ENCODE measurements at regions not wholly inside any gene's neighbourhood (a gene's known extent, or its start where the extent isn't known, plus 50 kb on each side); places are given as distances from the start of the nearest gene placed in this dataset.

DNA sequence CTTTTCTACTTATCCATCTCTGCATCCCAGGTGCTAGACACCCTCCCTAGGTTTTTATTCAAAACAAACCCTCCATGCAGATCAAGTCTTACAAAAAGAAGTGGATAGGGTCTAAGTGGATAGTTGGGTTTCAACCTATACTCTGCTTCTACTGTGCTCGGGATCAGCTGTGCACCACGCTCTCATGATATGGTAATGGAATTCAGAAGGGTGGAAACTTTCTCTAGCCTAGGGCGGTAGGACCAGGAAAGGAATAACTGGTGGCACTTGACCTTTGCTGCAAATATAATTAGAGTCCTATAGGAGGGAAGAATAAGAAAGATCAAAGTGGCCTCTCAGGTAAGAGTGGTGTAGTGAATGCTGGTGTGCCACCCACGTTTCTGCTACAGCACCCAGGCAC, 272.9 kb downstream of the GPD2 start:
- H3K4me3 ChIP-seq (ENCODE audit: insufficient read depth, low read depth, low read length): no peak overlapping the region
- H3K9me3 ChIP-seq (ENCODE audit: control insufficient read depth, low read length): no peaks in the 10 kb centered on the region
- no peaks in the 10 kb centered on the region for H3K36me3 ChIP-seq (ENCODE audit: control insufficient read depth, insufficient read depth, low read length)
- no peak overlapping the region for H3K27ac ChIP-seq (ENCODE audit: insufficient read depth, low read depth, low read length, poor library complexity, severe bottlenecking)
- H3K4me1 ChIP-seq (ENCODE audit: control insufficient read depth, insufficient read depth, low read length): no peaks in the 10 kb centered on the region
- no peaks in the 10 kb centered on the region for H3K27me3 ChIP-seq (ENCODE audit: control insufficient read depth, insufficient read depth, low read length, poor library complexity, severe bottlenecking)
- WGBS, 2 experiments: 94 to 95% methylated on average over 4 of the region's 4 CpGs

DNA sequence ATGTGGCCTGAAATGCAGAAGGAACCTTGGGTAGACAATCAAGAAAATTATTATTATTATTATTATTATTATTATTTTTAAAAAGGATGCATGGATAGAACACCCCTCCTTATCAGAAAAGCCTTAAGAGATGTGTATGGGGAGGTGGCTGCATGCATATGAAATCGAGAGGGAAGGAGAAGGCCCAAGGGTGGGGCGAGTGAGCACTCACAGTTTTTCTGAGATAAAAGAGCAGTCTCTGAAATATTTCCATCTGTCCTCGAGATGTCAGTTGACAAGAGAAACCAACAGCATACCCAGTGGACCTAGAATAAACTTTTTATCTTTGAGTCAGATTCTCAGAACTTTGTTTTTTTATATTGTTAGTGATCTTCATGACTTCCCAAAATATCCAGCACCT, 282.9 kb downstream of the GPD2 start:
- Histone ChIP-seq H3K27me3 (ENCODE audit: control insufficient read depth, insufficient read depth, low read length, poor library complexity, severe bottlenecking) (no peaks in the 10 kb centered on the region), H3K36me3 (ENCODE audit: control insufficient read depth, insufficient read depth, low read length) (no peaks in the 10 kb centered on the region), H3K9me3 (ENCODE audit: control insufficient read depth, low read length) (no peaks in the 10 kb centered on the region), H3K27ac (ENCODE audit: insufficient read depth, low read depth, low read length, poor library complexity, severe bottlenecking) (no peak overlapping the region), H3K4me1 (ENCODE audit: control insufficient read depth, insufficient read depth, low read length) (no peaks in the 10 kb centered on the region), H3K4me3 (ENCODE audit: insufficient read depth, low read depth, low read length) (no peak overlapping the region)
- 75 to 87% methylated on average over 3 of the region's 3 CpGs for WGBS, 2 experiments

DNA sequence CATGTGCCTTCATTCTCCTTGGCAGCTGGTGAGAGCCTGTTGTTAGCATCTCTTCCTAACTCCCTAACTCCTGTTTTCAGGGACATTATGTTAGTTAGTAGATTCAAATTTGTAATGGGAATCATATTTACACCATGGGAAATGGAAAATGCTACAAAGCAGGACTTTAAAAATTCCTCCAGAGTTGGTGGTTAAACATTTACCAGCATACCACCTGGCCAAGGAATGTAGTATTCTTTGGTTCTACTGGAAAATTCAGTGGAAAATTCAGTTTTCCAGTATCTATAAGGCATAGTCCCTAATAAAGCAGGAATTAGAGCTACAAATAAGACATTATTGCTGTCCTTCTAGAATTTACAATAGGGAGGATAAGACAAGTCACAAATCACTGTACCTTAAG, 291.7 kb downstream of the GPD2 start:
- H3K36me3 ChIP-seq (ENCODE audit: control insufficient read depth, insufficient read depth, low read length): no peaks in the 10 kb centered on the region
- H3K4me1 ChIP-seq (ENCODE audit: control insufficient read depth, insufficient read depth, low read length): no peaks in the 10 kb centered on the region
- H3K9me3 ChIP-seq (ENCODE audit: control insufficient read depth, low read length): no peaks in the 10 kb centered on the region
- no peaks in the 10 kb centered on the region for H3K27me3 ChIP-seq (ENCODE audit: control insufficient read depth, insufficient read depth, low read length, poor library complexity, severe bottlenecking)
- no peak overlapping the region for H3K4me3 ChIP-seq (ENCODE audit: insufficient read depth, low read depth, low read length)
- H3K27ac ChIP-seq (ENCODE audit: insufficient read depth, low read depth, low read length, poor library complexity, severe bottlenecking): no peak overlapping the region

- H3K4me3 ChIP-seq (ENCODE audit: insufficient read depth, low read depth, low read length): no peak overlapping the region
- no peaks in the 10 kb centered on the region for H3K4me1 ChIP-seq (ENCODE audit: control insufficient read depth, insufficient read depth, low read length)
- 78% methylated on average over 2 of the region's 2 CpGs; no CpG with 5 or more reads in 1 of the 2 experiments for WGBS, 2 experiments
- H3K9me3 ChIP-seq (ENCODE audit: control insufficient read depth, low read length): no peaks in the 10 kb centered on the region
- H3K27me3 ChIP-seq (ENCODE audit: control insufficient read depth, insufficient read depth, low read length, poor library complexity, severe bottlenecking): no peaks in the 10 kb centered on the region
- no peak overlapping the region for H3K27ac ChIP-seq (ENCODE audit: insufficient read depth, low read depth, low read length, poor library complexity, severe bottlenecking)
- no peaks in the 10 kb centered on the region for H3K36me3 ChIP-seq (ENCODE audit: control insufficient read depth, insufficient read depth, low read length)
These were observed 292.1 kb downstream of the GPD2 start for GRCh38 chr2:156728328-156728727.

DNA sequence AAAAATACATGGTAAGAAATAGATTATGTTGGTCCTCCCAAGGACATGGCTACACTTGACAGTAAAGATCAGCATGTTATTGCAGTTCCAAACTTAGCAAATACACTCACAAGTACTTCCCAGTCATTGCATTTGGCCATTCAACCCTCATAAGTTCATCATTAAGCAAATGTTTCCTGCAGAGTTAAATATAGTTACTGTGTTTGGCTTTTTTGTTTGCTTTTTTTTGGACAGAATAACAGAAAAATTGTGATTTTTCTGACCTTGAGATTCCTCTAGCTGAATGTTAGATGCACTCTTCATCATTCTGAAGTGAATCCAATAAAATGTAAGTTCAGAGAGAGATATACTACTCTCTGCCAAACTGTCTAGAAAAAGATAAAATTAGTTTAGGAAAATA, 295.3 kb downstream of the GPD2 start:
- Histone ChIP-seq H3K4me3 (ENCODE audit: insufficient read depth, low read depth, low read length) (no peak overlapping the region), H3K27me3 (ENCODE audit: control insufficient read depth, insufficient read depth, low read length, poor library complexity, severe bottlenecking) (no peaks in the 10 kb centered on the region), H3K9me3 (ENCODE audit: control insufficient read depth, low read length) (no peaks in the 10 kb centered on the region), H3K36me3 (ENCODE audit: control insufficient read depth, insufficient read depth, low read length) (no peaks in the 10 kb centered on the region), H3K4me1 (ENCODE audit: control insufficient read depth, insufficient read depth, low read length) (no peaks in the 10 kb centered on the region), H3K27ac (ENCODE audit: insufficient read depth, low read depth, low read length, poor library complexity, severe bottlenecking) (no peak overlapping the region)

DNA sequence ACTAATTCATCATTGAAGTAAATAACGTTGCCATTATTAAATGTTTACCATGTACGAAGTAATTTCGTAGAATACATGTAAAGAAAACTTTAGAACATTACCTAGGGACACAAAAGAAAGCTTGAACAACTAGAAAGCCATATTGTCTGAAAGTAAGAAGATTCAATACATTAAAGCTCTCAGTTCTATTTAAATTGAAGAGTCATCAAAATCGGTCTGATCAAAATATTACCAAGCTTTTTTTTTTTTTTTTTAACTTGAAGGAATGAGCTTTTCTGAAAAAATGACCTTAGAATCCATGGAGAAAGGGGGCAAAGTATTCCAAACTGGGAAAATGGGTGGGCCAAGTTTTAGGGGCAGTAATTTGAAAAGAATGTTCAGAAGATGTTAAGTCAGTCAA, 300.8 kb downstream of the GPD2 start:
- H3K36me3 ChIP-seq (ENCODE audit: control insufficient read depth, insufficient read depth, low read length): no peaks in the 10 kb centered on the region

DNA sequence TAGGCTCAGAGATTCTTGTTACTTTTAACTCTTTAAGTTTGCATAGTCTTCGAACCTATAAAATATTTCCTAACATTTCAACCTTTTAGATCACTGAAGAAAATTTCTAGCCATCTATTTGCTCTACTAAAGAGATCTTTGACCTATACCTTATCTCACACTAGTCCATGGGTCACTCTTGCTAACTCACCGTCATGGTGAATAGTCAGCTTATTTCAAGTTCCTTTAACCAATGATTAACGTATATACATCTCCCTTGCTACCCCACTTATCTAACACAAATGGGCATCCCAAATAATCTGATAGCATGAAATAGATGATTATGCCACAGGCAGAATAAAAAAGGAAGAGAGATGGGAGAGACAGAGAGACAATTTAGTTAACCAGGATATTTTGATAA, 303.1 kb downstream of the GPD2 start:
- Histone ChIP-seq H3K36me3 (ENCODE audit: control insufficient read depth, insufficient read depth, low read length) (no peaks in the 10 kb centered on the region), H3K4me1 (ENCODE audit: control insufficient read depth, insufficient read depth, low read length) (no peaks in the 10 kb centered on the region), H3K27ac (ENCODE audit: insufficient read depth, low read depth, low read length, poor library complexity, severe bottlenecking) (no peak overlapping the region), H3K4me3 (ENCODE audit: insufficient read depth, low read depth, low read length) (no peak overlapping the region), H3K27me3 (ENCODE audit: control insufficient read depth, insufficient read depth, low read length, poor library complexity, severe bottlenecking) (no peaks in the 10 kb centered on the region), H3K9me3 (ENCODE audit: control insufficient read depth, low read length) (no peaks in the 10 kb centered on the region)
- 92 to 97% methylated on average over 2 to 3 of the region's 3 CpGs for WGBS, 2 experiments

More for the DNA sequence above, 300.8 kb downstream of the GPD2 start:
- WGBS, 2 experiments: 100% methylated on average over 4 of the region's 4 CpGs; no CpG with 5 or more reads in 1 of the 2 experiments
- Histone ChIP-seq H3K4me3 (ENCODE audit: insufficient read depth, low read depth, low read length) (no peak overlapping the region), H3K27me3 (ENCODE audit: control insufficient read depth, insufficient read depth, low read length, poor library complexity, severe bottlenecking) (no peaks in the 10 kb centered on the region), H3K9me3 (ENCODE audit: control insufficient read depth, low read length) (no peaks in the 10 kb centered on the region), H3K4me1 (ENCODE audit: control insufficient read depth, insufficient read depth, low read length) (no peaks in the 10 kb centered on the region), H3K27ac (ENCODE audit: insufficient read depth, low read depth, low read length, poor library complexity, severe bottlenecking) (no peak overlapping the region)

- Histone ChIP-seq H3K4me3 (ENCODE audit: insufficient read depth, low read depth, low read length) (no peak overlapping the region), H3K4me1 (ENCODE audit: control insufficient read depth, insufficient read depth, low read length) (no peaks in the 10 kb centered on the region), H3K27ac (ENCODE audit: insufficient read depth, low read depth, low read length, poor library complexity, severe bottlenecking) (no peak overlapping the region), H3K36me3 (ENCODE audit: control insufficient read depth, insufficient read depth, low read length) (no peaks in the 10 kb centered on the region), H3K27me3 (ENCODE audit: control insufficient read depth, insufficient read depth, low read length, poor library complexity, severe bottlenecking) (no peaks in the 10 kb centered on the region), H3K9me3 (ENCODE audit: control insufficient read depth, low read length) (no peaks in the 10 kb centered on the region)
- WGBS, 2 experiments: 97 to 100% methylated on average over 1 to 2 of the region's 2 CpGs
These were observed 309.4 kb downstream of the GPD2 start for GRCh38 chr2:156745619-156746018.

DNA sequence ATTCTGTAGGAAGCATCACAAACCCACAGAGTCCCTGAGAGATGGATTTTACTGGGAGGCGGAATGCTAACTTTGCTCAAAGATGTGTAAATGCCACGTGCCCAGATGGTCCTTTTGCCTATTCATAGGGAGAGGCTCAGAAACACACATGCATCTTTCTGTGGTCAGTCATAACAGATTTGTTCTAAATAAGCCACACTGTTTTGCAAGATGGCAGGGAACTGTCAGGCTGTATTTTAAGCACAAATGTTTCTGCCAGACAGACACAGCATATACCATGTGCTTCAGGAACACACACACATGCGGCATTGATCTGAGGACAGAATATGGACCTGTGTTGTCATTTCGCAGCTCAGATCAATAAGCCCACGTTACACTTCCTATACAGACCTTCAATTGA, 312.0 kb downstream of the GPD2 start:
- no peaks in the 10 kb centered on the region for H3K36me3 ChIP-seq (ENCODE audit: control insufficient read depth, insufficient read depth, low read length)
- no peak overlapping the region for H3K4me3 ChIP-seq (ENCODE audit: insufficient read depth, low read depth, low read length)
- no peaks in the 10 kb centered on the region for H3K9me3 ChIP-seq (ENCODE audit: control insufficient read depth, low read length)
- no peak overlapping the region for H3K27ac ChIP-seq (ENCODE audit: insufficient read depth, low read depth, low read length, poor library complexity, severe bottlenecking)
- H3K27me3 ChIP-seq (ENCODE audit: control insufficient read depth, insufficient read depth, low read length, poor library complexity, severe bottlenecking): no peaks in the 10 kb centered on the region
- WGBS, 2 experiments: 80 to 86% methylated on average over 4 to 5 of the region's 5 CpGs
- no peaks in the 10 kb centered on the region for H3K4me1 ChIP-seq (ENCODE audit: control insufficient read depth, insufficient read depth, low read length)

DNA sequence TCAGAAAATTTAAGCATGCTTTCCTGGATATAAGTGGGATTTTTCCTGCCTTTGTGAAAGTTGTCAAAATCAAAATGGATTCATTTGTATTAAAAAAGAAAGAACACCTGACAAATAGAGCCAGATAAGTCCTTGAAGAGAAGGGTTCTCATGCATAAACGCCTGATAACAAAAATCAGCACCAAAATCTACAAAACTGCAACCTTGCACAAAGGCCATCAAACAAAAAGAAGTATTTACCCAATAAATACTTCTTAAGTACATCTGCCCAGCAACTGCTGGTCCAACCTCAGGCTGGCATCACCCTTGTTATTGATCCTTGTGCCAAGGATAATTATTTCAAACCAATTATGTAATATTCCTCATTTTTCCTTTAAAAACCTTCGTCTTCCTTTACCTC, 315.9 kb downstream of the GPD2 start:
- H3K4me3 ChIP-seq (ENCODE audit: insufficient read depth, low read depth, low read length): no peak overlapping the region
- 92 to 93% methylated on average over 2 of the region's 2 CpGs for WGBS, 2 experiments
- no peaks in the 10 kb centered on the region for H3K36me3 ChIP-seq (ENCODE audit: control insufficient read depth, insufficient read depth, low read length)
- H3K27ac ChIP-seq (ENCODE audit: insufficient read depth, low read depth, low read length, poor library complexity, severe bottlenecking): no peak overlapping the region
- no peaks in the 10 kb centered on the region for H3K9me3 ChIP-seq (ENCODE audit: control insufficient read depth, low read length)
- H3K4me1 ChIP-seq (ENCODE audit: control insufficient read depth, insufficient read depth, low read length): no peaks in the 10 kb centered on the region
- H3K27me3 ChIP-seq (ENCODE audit: control insufficient read depth, insufficient read depth, low read length, poor library complexity, severe bottlenecking): no peaks in the 10 kb centered on the region

- Histone ChIP-seq H3K27ac (ENCODE audit: insufficient read depth, low read depth, low read length, poor library complexity, severe bottlenecking) (no peak overlapping the region), H3K27me3 (ENCODE audit: control insufficient read depth, insufficient read depth, low read length, poor library complexity, severe bottlenecking) (no peaks in the 10 kb centered on the region)
- 84 to 85% methylated on average over 1 of the region's 1 CpG for WGBS, 2 experiments
These were observed 317.6 kb downstream of the GPD2 start for GRCh38 chr2:156753766-156754165.

More at GRCh38 chr2:156753766-156754165, 317.6 kb downstream of the GPD2 start:
- no peaks in the 10 kb centered on the region for H3K9me3 ChIP-seq (ENCODE audit: control insufficient read depth, low read length)
- no peak overlapping the region for H3K4me3 ChIP-seq (ENCODE audit: insufficient read depth, low read depth, low read length)
- H3K36me3 ChIP-seq (ENCODE audit: control insufficient read depth, insufficient read depth, low read length): no peaks in the 10 kb centered on the region
- H3K4me1 ChIP-seq (ENCODE audit: control insufficient read depth, insufficient read depth, low read length): no peaks in the 10 kb centered on the region

Data from ectodermal cell (in vitro differentiated cells).